ENCODE measurements at regions not wholly inside any gene's neighbourhood (a gene's known extent, or its start where the extent isn't known, plus 50 kb on each side); places are given as distances from the start of the nearest gene placed in this dataset.

- no peak for TF ChIP-seq CTCF (IDR thresholded peaks at IDR 0.05; ENCODE audit: low read depth, low read length)
Measured at GRCh38 chr15:67968564-67968963, 85.6 kb upstream of the PIAS1 start.

GRCh38 chr15:67968966-67969365, 85.1 kb upstream of the PIAS1 start:
- no peak for DNase-seq (ENCODE audit: extremely low read depth, low read depth)
- TF ChIP-seq CTCF (IDR thresholded peaks at IDR 0.05; ENCODE audit: low read depth, low read length) = no peak

More at GRCh38 chr15:67968564-67968963, 85.6 kb upstream of the PIAS1 start:
- DNase-seq (ENCODE audit: extremely low read depth, low read depth) = no peak

- no peak for DNase-seq (ENCODE audit: extremely low read depth, low read depth)
Measured at GRCh38 chr15:67969892-67970291, 84.2 kb upstream of the PIAS1 start.

GRCh38 chr15:67972377-67972776, 81.7 kb upstream of the PIAS1 start:
- no peak for TF ChIP-seq CTCF (IDR thresholded peaks at IDR 0.05; ENCODE audit: low read depth, low read length)
- DNase-seq (ENCODE audit: extremely low read depth, low read depth) = no peak

More at GRCh38 chr15:67969892-67970291, 84.2 kb upstream of the PIAS1 start:
- no peak for TF ChIP-seq CTCF (IDR thresholded peaks at IDR 0.05; ENCODE audit: low read depth, low read length)

- DNase-seq (ENCODE audit: extremely low read depth, low read depth) = no peak
- TF ChIP-seq CTCF (IDR thresholded peaks at IDR 0.05; ENCODE audit: low read depth, low read length) = no peak
Measured at GRCh38 chr15:67973846-67974245, 80.3 kb upstream of the PIAS1 start.

GRCh38 chr15:67976506-67977073, 77.5 kb upstream of the PIAS1 start:
- TF ChIP-seq CTCF (IDR thresholded peaks at IDR 0.05; ENCODE audit: low read depth, low read length) = no peak
- DNase-seq (ENCODE audit: extremely low read depth, low read depth) = no peak

- no peak for TF ChIP-seq CTCF (IDR thresholded peaks at IDR 0.05; ENCODE audit: low read depth, low read length)
- DNase-seq (ENCODE audit: extremely low read depth, low read depth) = no peak
Measured at GRCh38 chr15:67977414-67978089, 76.6 kb upstream of the PIAS1 start.
